Embryonic facial prominence (tissue), 1 donor: ENCODE measurements at regions not wholly inside any gene's neighbourhood (a gene's known extent, or its start where the extent isn't known, plus 50 kb on each side); places are given as distances from the start of the nearest gene placed in this dataset.
A peak's percentile ranks its signal among the peaks of the same experiment; 100 is the strongest.

ENCODE experiments used
- DNase-seq: peaks from one replicate; pipeline ENCODE4 v3.0.0-alpha.2; 2016; ENCODE audit errors: extremely low spot score

DNA sequence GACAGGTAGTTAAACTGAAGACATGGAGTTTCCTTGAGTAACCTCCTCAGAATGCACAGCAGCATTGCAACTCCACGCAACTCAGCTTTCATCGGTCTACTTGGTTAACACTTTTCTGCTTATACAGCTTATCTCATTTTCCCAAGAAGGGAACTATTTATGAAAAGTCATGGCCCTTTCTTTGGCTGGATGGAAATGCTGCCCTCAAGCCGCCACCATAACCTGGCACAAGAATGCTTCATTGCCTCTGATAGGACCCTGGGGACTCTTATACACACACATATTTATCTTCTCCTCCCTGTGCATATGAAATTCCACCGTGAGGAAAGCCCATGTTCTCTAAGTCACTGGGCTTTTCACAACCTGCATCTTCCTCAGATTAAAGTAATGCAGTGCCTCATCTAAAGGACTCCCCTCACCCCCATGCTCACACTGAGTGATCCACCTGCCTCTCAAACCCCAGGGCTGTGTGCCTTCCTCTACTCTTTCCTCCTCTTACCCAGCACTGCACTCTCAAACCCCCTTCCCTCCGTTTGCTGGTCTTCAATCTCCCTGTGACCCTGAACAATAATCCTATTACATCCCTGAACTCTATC lies 192.0 kb upstream of the HNRNPA3 start:
- no peak for DNase-seq

DNA sequence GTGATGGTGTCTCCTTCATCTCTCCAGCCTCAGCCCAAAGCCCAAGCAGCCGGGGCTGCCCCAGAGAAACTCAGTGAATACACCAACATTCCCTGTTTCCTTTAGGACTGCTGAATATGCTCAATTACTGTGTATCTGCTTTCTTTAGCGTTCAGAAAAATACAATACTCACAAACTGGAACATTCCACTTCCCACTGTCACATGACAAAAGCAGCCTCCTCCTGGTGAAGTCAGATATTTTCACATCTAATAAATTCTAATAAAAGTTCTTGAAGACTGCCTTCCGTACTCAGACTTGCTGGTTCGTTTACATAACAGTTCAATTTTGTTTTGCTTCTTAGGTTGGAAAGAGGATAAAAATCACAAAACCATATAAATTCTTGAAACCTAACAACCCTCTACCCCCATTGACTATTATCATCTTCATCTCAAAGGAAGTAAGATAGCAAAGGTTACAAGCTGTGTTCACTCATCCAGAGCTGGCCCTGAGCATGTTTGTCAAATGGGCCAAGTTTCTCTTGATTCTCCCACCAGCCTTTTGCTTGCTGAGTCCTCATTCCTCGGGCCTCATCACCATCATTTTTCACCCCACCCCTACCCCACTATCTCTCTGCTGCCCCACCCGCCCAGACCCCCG lies 190.8 kb upstream of the HNRNPA3 start:
- DNase-seq: no peak

DNA sequence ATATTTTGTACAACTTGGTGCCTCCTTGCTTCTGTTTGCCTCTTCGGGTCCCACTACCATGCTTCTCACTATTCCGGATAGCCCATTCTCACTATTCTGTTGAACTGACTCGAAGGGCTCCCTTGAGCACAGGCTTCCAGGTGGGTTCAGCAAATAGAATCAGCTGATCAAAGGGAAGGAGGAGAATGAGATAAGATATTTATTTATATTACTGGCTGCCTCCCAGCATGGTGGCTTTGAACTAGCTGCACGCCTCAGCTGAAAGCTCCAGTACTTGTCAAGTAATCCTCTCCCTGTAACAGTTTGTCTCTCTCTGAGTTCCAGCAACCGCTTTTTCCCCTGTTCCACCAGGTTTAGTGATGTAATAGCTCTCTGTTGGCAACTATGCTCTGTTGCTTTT lies 187.8 kb upstream of the HNRNPA3 start:
- no peak for DNase-seq

DNA sequence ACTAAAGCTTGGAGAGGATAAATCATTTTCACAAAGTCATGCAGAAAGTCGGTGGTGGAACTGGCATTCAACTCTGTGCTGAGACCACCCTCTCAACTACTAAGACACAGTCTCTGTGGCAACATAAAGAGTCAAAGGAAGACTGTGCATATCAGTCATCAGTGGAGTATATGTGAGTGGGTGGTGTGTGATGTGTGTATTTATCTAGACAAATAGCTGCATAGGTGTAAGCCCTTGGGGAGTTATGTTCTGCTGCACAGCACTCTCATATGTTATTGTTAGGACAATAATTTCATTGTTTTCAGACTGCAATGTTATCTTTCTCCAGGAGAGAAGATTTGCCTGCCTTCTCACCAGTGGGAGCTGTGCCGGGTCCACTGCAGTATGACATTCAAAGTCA lies 186.3 kb upstream of the HNRNPA3 start:
- DNase-seq: no peak

DNA sequence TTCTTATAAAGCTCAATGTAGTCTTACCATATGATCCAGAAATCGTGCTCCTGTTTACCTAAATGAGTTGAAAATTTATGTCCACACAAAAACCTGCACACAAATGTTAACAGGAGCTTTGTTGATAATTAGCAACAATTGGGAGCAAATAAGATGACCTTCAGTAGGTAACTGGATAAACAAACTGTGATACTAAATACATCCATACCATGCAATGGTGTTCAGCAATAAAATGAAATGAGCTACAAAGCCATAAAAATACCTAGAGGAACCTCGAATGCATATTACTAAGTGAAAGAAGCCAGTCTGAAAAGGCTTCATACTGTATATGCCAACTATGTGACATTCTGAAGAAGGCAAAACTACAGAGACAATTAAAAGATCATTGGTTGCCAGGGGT lies 185.6 kb upstream of the HNRNPA3 start:
- DNase-seq: no peak

DNA sequence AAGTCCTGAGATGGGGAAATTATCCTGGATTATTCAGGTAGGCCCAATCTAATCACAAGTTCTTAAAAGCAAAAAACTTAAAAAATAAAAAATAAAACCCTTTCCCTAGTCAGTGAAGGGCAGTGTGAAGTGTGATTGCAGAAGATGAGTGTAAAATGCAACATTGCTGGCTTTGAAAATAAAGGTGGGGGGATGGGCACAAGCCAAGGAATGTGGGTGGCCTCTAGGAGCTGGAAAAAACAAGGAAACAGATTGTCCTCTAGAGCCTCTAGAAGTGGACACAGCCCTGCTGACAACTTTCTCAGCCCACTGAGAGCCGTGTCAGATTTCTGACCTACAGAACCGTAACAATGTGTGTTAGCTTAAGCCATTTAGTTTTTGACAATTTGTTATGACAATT lies 184.3 kb upstream of the HNRNPA3 start:
- no peak for DNase-seq

DNA sequence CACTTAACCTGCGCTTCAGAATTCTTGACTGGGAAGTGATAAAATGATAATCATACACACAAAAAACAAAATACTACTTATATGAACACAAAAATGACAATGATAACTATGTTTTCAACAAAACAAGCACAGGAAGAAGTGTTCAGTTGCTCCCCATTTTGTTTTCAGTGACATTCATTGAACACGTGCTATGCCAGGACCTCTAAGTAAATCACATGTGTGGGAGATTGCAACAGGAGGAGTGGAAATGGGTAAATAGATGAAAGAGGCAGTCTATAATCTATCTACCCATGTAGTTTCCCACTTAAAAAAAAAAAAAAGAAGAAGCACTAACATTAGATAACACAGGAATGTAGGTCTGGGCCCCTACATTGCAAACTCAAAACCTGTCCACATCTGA lies 183.5 kb upstream of the HNRNPA3 start:
- no peak for DNase-seq

DNA sequence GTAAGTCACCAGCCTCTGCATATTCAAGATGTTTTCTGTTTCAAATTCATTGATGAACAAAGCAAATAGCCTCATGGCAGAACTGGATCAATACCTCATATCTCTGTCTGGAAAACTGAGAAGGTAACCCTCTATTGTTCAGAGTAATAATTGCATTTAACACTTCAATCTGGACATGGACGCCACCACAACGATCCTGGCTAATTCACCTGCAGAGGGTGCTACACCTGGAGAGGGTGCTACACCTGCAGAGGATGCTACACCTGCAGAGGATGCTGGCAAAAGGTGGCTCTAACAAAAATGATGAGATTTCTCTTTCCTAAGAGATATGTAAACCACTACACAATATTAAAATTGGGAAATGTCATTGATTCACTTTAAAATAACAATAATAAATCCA lies 183.1 kb upstream of the HNRNPA3 start:
- no peak for DNase-seq

DNA sequence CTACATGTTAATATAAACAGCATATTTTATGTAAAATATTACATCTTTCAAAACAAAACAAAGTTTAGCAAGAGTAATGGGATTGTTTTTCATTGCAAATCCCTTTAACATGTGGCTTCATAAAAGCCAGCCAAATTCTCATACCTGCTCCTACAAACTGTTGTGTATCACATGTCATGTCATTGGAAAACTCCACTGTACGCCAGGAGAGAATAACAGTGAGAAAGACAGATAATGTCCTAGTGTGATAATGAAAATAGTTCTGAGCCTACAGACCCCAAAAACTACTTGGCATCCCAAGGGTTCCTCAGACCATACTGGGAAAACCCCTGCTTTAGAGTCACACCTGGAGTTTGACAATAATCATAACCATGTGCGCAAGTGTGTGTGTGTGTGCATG lies 182.7 kb upstream of the HNRNPA3 start:
- DNase-seq: no peak

DNA sequence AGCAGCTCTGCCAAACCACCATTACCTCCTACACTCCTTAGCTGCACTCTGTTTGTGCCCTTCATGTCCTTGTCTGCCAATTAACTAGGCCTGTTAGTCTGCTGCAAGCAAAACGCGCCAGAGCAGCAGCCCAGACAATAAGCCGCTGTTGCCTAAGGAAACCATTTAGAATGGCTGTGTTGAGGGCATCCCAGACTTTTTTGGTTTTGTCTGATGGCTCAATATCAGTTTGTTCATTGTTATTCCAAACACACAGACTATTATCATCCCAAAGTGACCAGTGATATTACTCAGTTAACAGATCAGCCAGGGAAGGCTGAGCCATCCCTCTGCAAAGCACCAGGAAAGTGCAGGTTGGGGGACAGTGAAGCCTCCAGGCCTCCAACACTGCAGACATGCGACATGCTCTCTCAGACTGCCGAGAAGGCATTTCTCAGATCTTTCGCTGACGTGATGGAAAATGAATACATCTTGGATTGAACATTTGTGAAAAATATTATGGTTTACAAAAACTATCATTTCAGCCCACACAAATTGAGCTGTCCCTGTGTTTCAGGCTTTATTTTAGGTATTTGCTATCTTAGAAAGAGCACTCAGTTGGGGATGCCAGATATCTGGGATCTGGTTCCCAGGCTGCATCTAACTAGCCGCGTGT lies 182.0 kb upstream of the HNRNPA3 start:
- no peak for DNase-seq

DNA sequence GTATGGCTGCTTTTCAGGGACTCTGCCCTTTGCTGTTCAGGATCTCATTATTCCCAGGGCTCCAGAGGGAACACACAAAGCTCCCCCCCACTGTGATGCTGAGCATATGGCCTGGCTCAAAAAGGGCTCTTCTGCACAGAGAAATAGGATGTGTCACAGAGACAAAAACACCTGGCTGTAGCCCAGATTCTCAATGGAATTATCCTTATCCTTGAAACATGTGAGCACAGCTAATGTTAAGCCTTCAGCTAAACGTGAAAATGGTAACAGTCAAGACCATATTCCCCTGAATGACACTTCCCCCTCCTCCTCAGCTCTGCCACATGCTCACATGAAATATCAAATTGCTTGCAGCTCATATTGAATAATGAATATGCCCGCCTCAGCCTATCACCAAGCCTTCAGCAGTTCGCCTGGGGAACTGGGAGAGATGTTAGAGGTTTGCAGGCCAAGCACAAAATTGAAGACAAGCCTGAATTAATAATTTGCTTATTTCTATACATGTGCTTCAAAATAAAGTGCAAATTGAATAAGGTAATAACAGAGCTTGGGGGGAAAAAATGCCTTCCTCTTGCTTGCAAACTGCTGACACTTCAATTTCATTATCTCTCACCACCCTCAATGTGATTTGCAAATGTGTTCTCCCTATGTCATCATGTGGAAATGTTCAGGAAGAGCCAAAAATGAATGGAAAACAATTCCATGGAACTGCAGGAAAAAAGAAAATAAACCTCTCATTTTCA lies 181.0 kb upstream of the HNRNPA3 start:
- DNase-seq: peak; percentile 36

DNA sequence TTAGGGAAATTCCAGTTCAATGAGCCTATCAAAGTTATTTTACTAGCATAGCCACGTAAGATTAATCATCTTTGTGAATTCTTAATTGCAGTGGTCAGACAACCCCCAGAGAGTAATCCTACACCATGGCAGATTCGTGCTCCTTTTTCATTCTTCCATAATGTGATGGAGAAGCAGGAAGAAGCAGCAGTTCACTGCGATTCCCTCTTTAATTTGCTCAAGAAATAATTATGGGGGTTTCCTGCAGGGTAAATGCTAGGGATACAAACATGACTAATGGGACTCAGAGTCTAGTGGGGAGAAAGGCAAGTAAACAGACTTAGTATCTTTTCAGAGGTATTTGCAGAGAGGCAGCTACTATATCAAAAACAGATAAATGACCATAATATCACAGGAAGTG lies 175.8 kb upstream of the HNRNPA3 start:
- no peak for DNase-seq

DNA sequence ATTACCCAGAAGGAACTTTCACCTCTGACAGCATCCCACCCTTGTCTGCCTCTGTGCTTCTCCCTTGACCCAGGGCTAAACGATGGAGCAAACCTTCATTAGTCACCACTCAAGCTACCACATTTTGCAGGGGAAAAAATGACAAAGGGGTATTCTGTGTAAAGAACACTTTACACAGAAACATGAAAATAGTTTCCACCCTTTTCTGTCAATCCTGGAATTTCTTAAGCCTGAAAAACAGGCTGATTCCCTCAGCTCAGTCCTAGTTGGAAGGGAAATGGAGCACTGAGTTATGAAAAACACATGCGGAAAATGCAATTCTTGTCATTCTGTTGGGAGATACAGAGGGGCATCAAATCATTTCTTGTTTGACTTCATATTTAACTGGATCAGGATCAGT lies 175.0 kb upstream of the HNRNPA3 start:
- no peak for DNase-seq

DNA sequence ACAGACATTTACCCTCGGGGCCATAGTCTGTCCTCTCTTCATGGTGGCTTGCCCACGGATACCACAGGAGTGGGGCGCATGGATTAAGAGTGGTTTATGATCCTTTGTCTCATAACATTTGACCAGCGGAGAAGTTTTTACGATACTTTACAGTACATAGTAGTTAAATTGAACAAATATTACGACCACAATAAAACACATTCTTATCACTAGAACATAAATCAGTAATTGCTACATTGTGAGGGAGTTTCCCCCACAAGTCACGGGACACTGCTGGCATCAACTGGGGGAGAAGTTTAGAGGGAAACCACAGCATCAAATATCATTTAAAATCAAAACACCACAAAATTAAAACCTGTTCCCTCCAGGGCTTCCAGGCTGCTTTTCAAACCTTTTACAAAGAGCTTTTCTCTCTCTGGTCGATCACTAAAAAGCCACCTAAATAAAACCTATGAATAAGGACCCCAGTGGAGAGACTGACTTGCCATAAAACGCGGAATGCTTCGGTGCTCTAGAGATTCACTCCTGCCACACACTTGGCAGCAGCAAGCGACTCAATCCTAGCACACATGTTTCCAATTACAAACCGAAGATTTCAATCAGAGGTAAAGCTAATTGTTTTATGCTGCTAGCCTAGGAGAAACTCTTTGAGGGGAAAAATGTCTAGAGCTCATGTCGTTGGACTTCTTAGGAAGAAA lies 173.7 kb upstream of the HNRNPA3 start:
- peak; percentile 74 for DNase-seq

DNA sequence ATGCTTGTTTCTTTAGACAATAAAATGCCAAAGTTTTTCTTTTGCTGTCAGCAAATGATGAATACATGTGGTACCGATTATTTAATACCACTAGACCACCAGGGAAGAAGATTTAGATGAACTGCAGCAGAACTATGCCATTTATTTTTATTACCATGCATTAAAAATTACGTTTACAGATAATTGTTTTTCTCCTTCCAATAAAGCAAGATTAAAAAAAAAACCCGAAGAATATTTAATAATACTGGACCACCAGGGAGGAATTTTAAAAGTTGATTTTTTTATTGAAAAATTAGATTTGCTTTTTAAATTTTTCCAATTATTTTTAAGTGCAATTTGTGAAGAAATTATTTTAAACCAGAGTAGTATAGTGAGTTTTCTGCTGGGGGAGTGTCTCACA lies 170.3 kb upstream of the HNRNPA3 start:
- DNase-seq: no peak

DNA sequence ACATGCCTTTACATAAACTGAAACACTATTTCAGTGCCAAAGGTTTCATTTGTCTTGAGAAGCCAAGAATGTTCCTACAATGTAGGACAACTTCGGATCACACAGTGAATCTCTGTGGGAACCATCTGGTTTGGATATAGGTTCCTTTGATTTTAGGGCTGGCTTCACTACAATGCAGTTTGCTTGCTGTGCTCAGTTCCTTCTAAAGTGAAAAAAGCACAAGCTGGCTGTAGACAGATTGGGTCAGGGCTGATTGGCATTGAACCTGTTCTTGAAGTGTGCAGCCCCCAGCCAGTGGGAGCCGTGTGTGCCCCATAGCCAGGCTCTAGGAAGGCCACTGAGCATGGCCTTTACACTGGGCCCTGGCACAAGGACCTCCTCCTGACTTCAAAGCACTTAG lies 167.9 kb upstream of the HNRNPA3 start:
- DNase-seq: no peak

DNA sequence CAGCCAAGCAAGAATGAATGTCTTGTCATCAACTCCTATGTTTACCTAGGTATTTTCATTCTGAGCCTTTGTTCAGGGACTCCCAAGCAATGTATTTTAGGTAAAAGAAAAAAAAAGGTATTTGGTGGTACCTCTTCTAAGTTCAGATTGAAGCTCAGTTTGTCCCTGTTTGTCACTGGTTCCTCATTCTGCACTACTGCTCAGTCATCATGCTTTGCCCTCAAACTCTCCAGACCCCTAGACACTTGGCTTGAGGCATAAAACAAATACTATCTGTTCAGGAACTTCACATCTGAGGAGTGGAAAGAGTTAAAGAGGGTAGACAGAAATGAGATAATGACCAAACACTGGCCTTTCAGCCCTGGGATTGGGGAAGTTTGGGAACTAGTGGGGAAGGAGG lies 163.6 kb upstream of the HNRNPA3 start:
- no peak for DNase-seq

DNA sequence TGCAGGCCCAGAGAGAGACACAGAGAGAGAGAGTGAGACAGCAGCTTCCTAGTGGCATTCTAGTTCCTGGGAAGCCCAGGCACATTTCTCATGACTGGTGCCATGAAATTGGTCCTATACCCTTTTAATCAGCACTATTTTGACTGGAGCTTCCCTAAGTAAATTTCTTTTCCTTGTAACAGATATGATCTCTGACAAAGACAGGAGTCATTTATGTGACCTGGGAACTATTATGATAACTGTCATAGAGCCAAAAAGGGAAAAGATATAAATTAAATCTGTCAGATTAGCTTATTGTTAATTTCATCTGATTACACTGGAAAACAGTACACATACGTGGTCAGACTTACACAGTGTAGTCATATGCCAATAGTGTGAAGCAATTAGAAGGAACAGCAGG lies 161.3 kb upstream of the HNRNPA3 start:
- DNase-seq: no peak

DNA sequence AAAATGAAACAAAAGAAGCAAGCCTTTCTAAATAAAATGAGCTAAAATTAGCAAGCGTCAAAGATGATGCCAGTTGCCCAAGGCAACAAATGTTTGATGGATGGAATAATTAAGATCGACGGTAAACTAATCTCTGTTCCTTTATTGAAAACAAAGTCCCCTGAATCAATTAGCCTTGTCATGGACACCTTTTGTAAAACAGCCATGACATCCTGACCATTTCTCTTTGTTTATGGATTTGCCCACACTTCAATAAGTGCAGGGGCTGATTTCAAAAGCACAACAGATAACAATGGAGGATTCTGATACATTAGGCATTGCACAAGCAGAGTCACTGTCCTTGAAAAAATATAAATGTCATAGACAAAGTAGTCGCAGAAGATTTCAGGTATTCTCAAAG lies 160.1 kb upstream of the HNRNPA3 start:
- DNase-seq: no peak

DNA sequence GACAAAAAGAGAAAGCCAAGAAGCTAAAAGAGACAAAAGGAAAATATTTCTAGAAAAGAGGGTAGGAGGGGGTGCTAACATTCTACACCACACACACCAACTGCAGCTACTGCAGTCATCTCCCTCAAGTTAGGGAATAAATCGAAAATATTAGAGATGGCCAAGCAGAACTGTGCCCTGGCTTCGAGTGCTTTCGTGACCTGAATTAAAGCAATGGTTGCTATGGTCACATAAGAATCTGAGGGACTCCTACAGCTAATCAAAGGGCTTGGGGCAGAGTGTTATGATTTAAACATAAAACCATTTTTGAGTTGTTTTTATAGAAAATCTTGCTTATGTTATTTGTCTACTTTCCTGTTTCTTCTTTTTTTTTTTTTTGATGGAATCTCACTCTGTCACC lies 159.6 kb upstream of the HNRNPA3 start:
- no peak for DNase-seq

DNA sequence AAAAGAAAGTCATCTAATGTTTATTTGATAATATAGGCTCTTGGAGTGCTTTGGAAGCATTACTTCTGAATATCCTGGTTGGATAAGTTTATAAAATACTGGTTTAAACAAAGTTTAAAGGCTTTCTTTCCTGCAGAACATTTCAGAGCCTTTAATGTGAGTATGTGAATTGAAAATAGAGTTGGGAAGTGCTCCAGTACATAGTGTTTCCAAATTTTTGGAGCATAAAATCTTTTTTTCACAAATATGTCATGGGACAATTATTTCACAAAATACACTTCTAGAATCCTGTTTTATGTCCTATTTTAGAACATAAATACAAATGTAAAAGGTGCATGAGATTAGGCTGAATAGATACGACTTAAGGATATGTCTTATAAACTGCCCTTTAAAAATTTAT lies 158.9 kb upstream of the HNRNPA3 start:
- DNase-seq: no peak

DNA sequence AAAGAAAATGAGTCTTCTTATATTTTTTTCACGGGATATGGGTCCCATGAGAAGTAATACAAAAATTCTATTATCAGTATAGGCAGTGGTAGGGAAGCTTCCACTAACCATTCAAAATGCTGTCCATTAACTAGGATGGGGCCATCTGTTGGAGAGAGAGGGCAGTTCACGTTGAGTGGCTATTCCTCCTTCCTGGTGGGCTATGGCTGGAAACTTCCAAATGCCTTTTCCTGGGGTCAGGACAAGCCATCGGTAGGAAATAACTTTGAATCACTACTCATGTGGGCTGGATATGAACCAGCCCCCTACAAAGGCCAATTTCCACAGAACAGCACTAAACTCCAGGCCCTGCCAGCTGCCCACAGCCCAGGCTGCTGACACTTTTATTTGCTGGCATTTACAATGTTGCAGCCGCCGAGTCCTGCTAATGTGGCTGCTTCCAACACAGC lies 156.1 kb upstream of the HNRNPA3 start:
- DNase-seq: no peak
